NOMO-1 (cell line): ENCODE measurements at regions not wholly inside any gene's neighbourhood (a gene's known extent, or its start where the extent isn't known, plus 50 kb on each side); places are given as distances from the start of the nearest gene placed in this dataset.

Experiments
- DNase-seq, 2 experiments: peaks; one replicate each; lab custom pipeline; 2025; ENCODE audit not compliant: unreplicated experiment in 2 of 2; lab: John Stamatoyannopoulos, UW

GRCh38 chr18:57202881-57203280 lies 56.0 kb downstream of the BOD1L2 start:
- no peak for DNase-seq

DNA sequence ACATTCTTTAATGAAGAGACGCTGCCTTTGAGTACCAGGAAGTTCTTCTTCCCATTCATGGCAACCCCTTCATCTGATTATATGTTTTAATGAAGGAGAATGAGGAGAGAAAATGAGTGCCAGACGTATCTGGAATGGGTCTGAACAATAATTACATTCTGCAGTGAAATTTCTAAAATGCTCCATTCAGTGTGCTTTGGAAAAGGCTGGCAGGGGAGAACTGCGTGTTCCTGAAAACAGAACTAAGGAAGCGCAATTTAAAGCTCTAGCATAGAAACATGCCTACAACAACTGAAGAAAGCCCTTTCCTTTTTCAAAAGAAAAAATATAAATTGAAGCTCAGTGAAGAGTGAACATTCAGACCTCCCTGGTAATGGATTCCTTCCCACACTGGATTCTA lies 58.8 kb downstream of the BOD1L2 start:
- no peak for DNase-seq

GRCh38 chr18:57207124-57207916 lies 60.4 kb downstream of the BOD1L2 start:
- DNase-seq: peak in 1 of 2 experiments; percentile 25

- DNase-seq: no peak
These were observed 61.2 kb downstream of the BOD1L2 start for GRCh38 chr18:57208047-57208446.

- peak; percentile 44 to 53 for DNase-seq
These were observed 62.8 kb downstream of the BOD1L2 start for GRCh38 chr18:57209713-57210106.

DNA sequence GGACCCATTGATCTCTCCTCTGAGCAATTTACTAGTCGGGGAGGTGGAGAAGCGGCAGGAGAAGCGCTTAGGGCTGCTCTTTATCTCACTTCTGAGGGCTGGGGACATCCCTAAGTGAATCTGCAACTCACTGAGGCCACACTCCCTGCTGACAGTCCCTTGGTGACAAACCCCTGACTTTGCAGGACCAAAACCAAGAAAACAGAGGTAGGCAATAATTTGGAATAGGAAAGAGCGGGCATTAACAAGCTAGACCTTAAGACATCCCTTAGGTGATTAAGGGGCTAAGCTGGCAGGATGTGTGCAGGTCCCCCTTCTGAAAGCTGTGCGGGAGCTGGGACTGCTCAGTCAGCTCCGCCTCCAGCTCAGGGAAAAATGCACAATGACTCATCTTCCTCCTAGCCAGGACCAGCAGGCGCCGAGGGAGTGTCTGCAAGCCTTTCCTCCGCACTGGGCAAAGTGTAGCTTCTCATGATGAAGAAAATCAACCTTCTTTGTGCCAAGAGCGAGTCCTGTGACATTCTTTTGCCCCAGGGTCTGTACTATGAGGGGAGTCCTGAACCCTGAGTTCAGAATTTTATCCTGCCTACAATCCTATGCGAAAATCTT lies 63.3 kb downstream of the BOD1L2 start:
- peak; percentile 44 to 60 for DNase-seq

GRCh38 chr18:57210716-57211411 lies 64.0 kb downstream of the BOD1L2 start:
- DNase-seq: no peak

GRCh38 chr18:57211412-57211750 lies 64.5 kb downstream of the BOD1L2 start:
- no peak for DNase-seq

- DNase-seq: no peak
These were observed 64.9 kb downstream of the BOD1L2 start for GRCh38 chr18:57211776-57212175.

GRCh38 chr18:57212678-57213077 lies 65.8 kb downstream of the BOD1L2 start:
- no peak for DNase-seq

DNA sequence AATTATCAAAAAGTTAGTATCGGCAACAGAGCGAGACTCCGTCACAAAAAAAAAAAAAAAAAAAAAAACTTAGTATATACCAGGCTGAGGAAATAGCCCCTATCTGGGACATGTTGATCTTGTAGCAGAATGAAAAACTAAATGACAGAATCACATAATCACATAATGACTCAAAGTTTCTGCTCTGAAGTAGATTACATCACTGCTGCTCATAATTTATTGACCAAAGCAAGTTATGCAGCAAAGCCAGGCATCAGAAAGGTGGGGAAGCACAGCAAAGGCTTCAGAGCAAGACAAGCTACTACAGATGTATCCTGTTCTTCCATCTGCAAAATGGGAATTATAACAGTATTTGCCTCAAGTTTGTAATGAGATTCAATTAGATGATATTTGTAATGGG lies 68.1 kb downstream of the BOD1L2 start:
- peak in 1 of 2 experiments; percentile 15 for DNase-seq

DNA sequence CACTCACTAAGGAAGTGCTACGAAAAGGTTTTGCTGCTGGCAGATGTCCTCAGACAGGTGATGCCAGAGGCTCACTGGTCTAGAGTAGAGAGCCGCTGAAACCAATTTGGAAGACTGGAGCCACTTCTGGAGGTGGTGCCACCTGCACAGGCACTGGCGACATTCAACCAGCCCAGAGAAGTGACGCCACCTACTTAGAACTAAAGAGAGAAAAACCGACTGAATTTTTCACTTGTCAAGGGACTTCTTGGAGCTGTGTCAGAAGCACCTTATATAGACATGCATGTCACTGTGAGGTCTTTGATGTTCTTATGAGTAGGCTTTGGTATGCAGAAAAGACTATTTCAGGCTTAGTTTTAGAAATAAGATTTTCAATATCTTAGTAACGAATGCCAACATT lies 71.4 kb downstream of the BOD1L2 start:
- DNase-seq: no peak

DNA sequence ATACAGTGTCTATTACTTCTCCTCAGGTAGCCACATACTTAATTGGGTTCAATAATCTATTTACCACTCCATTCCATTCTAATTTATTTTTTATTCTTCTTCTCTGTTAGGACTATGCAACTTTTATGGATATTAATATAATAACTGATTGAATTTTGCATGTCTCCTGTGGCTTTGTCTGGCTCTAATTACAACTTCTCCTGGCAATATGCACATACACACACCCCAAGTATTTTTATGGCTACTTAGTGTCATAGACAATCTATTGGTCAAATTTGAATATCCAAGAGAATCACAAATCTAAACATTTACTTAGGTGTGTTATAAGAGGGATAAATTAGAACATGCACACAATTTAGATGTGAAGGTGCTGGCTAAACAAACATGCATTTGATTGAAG lies 73.1 kb downstream of the BOD1L2 start:
- DNase-seq: no peak

DNA sequence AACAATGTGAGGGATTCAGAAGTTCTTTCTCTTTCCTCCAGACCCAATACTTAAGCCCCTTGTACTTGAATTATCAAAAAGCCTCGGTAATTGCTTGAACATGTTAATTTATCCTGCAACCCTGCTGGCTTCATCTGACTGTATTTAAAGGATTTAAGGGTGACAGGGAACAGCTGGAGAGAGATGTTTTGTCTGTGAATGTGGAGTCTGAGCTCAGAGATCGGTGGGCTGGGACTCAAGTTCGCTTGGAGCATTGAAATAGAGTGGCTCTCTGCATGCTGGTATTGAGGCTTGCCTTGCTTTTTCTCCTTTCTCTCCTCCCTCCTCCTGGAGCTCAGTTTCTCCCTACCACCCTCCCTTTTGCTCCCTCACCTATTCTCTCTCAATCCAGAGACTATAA lies 73.6 kb downstream of the BOD1L2 start:
- DNase-seq: no peak

DNA sequence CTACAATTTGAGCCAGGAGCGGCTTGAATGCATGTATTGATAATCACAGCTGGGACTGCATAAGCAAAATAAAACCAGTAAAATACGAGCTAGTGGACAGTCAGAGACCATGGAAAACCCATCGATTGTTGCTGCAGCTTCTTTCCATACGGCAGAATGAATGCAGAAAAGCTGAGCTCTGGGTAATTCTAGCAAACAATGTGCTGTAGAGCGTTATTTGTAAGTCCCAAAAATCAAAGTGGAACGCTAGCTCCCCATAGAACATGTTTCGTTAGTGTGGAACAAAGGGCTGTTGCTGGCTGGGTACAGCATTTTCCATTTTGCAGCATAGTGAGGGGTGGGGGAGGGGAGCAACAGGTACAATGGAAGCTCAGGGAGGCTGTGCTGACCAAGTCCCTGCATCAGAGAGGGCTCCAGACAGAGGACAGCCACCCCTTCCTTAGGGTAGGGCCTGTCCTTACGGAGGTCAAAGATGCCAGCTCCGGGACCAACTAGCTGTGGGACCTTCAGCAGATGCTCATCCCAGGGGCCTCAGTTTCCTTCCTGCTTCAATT lies 74.1 kb downstream of the BOD1L2 start:
- no peak for DNase-seq

GRCh38 chr18:57223144-57223870 lies 76.4 kb downstream of the BOD1L2 start:
- no peak for DNase-seq

DNA sequence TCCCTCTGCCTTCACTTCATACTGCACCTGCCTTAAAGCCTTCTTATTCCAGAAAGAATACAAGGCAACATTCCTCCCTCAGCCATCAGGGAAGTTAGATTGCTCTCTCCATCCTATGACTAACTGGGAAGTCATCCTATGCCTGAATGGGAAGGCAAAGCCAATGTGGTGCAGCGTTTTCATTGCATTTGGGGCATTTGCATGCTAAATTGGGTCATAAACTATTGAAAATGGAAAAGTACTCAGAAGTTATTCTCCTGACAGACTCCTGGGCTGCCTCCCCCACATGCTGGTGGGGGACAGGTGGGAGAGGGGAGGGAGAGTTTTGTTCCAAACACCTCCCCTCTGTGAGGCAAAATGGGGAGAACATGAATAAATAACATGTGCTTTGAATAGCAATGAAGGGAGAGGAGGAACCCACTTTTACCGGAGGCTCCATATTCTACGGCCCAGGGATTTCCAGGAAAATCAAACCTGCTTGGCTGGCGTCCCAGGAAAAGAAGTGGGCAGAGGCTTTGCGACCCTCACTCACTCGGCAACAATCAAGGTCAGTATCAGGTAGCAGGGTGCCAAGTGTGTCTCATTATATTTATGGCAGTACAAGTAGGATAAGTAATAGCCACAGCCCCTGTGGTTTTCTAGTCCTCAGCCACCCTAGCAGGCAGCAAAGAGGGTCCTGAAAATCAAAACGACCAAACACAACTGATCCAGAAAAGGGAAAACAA lies 84.1 kb downstream of the BOD1L2 start:
- DNase-seq: no peak

DNA sequence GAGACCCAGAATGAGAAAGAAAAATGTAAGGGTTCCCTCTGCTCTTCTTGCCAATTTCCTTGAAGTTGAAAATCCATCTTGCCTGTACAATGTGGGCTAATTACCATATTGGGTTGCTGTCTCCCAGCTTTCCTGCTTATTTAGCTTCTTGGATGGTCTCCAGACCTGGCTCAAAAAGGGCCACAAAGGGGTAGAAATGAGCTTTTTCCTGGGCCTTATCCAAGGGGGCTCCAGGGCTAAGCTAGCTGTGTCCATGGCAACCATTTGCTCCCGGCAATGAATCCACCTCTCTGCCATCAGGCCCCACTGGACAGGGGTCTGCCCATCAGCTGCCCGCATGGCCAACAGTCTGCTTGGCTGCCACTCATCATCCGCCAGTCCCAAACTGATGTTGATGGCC lies 85.0 kb downstream of the BOD1L2 start:
- no peak for DNase-seq

- DNase-seq: no peak
These were observed 87.5 kb downstream of the BOD1L2 start for GRCh38 chr18:57234346-57234745.

GRCh38 chr18:57241869-57242268 lies 95.0 kb downstream of the BOD1L2 start:
- no peak for DNase-seq
